ENCODE measurements at regions not wholly inside any gene's neighbourhood (a gene's known extent, or its start where the extent isn't known, plus 50 kb on each side); places are given as distances from the start of the nearest gene placed in this dataset.

DNA sequence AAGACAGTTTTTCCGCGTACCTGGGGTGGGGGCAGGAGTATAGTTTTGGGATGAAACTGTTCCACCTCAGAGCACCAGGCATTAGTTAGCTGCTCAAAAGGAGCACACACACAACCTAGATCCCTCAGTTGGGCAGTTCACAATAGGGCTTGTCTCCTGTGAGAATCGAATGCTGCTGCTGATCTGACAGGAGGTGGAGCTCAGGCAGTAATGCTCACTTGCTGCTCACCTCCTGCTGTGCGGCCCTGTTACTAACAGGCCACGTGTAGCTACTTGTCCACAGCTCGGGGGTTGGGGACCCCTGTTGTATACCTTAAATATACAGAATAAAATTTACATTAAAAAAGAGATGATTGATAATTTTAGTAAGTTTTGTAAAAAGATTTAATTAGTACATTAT is 191.5 kb downstream of the SLC7A11 start:
- H3K9ac ChIP-seq (ENCODE audit: low read length) = no peak overlapping the region
- H3K27me3 ChIP-seq (ENCODE audit: insufficient read depth, low read depth, low read length) = no peaks in the 10 kb centered on the region
- no peak overlapping the region for H2AFZ ChIP-seq (ENCODE audit: low read depth, low read length)
- H3K36me3 ChIP-seq (ENCODE audit: insufficient read depth, low read length) = no peaks in the 10 kb centered on the region
- no peaks in the 10 kb centered on the region for H3K9me3 ChIP-seq (ENCODE audit: low read length)
- no peaks in the 10 kb centered on the region for H4K20me1 ChIP-seq (ENCODE audit: insufficient read depth)
- no peak overlapping the region for H3K4me3 ChIP-seq (ENCODE audit: low read length)
- no peaks in the 10 kb centered on the region for H3K79me2 ChIP-seq (replicated peaks; ENCODE audit: insufficient read depth, low read length)
- TF ChIP-seq TAF1 (IDR thresholded peaks at IDR 0.05; ENCODE audit: low read depth) = no peak
- no peaks in the 10 kb centered on the region for H3F3A ChIP-seq (ENCODE audit: insufficient read depth, low read length, poor library complexity, severe bottlenecking)
- H3K4me2 ChIP-seq (ENCODE audit: low read length) = no peak overlapping the region
- no peak overlapping the region for H3K27ac ChIP-seq (ENCODE audit: low read length)
- H3K9me2 ChIP-seq (ENCODE audit: insufficient read depth, low read length) = no peaks in the 10 kb centered on the region

DNA sequence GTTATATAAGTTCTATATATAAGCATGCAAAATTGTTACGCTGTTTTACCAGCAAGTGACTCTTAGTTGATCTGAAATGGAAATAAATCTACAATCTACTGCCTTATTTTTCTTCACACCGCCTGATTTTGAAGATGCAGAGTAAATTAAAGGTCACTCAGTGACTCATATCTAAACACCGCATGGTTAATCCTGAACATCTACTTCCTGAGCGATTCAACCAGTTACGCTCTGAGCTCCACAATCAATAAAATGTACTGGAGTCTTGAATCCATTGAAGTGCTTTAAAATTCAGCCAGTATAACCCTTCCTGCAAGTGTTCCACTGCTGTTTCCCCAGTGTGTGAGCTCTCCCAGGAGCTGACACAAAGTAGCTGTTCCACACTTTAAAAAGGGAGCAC is 192.8 kb downstream of the SLC7A11 start:
- TF ChIP-seq MXI1 (conservative IDR thresholded peaks at IDR 0.05; ENCODE audit: poor library complexity, severe bottlenecking) (no peak), RAD21 (conservative IDR thresholded peaks at IDR 0.05) (no peak), POLR2AphosphoS5 (IDR thresholded peaks at IDR 0.05) (no peak), TAF1 (IDR thresholded peaks at IDR 0.05; ENCODE audit: low read depth) (no peak), SMC3 (conservative IDR thresholded peaks at IDR 0.05; ENCODE audit: poor library complexity) (no peak), EP300 (conservative IDR thresholded peaks at IDR 0.05; ENCODE audit: poor library complexity, severe bottlenecking) (no peak), EZH2 (IDR thresholded peaks at IDR 0.05; ENCODE audit: borderline replicate concordance, insufficient read depth, low read length, poor library complexity, severe bottlenecking) (no peak)
- TF ChIP-seq, protein P1, sequence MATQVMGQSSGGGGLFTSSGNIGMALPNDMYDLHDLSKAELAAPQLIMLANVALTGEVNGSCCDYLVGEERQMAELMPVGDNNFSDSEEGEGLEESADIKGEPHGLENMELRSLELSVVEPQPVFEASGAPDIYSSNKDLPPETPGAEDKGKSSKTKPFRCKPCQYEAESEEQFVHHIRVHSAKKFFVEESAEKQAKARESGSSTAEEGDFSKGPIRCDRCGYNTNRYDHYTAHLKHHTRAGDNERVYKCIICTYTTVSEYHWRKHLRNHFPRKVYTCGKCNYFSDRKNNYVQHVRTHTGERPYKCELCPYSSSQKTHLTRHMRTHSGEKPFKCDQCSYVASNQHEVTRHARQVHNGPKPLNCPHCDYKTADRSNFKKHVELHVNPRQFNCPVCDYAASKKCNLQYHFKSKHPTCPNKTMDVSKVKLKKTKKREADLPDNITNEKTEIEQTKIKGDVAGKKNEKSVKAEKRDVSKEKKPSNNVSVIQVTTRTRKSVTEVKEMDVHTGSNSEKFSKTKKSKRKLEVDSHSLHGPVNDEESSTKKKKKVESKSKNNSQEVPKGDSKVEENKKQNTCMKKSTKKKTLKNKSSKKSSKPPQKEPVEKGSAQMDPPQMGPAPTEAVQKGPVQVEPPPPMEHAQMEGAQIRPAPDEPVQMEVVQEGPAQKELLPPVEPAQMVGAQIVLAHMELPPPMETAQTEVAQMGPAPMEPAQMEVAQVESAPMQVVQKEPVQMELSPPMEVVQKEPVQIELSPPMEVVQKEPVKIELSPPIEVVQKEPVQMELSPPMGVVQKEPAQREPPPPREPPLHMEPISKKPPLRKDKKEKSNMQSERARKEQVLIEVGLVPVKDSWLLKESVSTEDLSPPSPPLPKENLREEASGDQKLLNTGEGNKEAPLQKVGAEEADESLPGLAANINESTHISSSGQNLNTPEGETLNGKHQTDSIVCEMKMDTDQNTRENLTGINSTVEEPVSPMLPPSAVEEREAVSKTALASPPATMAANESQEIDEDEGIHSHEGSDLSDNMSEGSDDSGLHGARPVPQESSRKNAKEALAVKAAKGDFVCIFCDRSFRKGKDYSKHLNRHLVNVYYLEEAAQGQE (IDR thresholded peaks at IDR 0.05; ENCODE audit: borderline replicate concordance) = no peak
- TF ChIP-seq, protein P2, sequence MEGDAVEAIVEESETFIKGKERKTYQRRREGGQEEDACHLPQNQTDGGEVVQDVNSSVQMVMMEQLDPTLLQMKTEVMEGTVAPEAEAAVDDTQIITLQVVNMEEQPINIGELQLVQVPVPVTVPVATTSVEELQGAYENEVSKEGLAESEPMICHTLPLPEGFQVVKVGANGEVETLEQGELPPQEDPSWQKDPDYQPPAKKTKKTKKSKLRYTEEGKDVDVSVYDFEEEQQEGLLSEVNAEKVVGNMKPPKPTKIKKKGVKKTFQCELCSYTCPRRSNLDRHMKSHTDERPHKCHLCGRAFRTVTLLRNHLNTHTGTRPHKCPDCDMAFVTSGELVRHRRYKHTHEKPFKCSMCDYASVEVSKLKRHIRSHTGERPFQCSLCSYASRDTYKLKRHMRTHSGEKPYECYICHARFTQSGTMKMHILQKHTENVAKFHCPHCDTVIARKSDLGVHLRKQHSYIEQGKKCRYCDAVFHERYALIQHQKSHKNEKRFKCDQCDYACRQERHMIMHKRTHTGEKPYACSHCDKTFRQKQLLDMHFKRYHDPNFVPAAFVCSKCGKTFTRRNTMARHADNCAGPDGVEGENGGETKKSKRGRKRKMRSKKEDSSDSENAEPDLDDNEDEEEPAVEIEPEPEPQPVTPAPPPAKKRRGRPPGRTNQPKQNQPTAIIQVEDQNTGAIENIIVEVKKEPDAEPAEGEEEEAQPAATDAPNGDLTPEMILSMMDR (IDR thresholded peaks at IDR 0.05; ENCODE audit: poor library complexity, severe bottlenecking) = no peak
- H2AFZ ChIP-seq (ENCODE audit: low read depth, low read length) = no peak overlapping the region

DNA sequence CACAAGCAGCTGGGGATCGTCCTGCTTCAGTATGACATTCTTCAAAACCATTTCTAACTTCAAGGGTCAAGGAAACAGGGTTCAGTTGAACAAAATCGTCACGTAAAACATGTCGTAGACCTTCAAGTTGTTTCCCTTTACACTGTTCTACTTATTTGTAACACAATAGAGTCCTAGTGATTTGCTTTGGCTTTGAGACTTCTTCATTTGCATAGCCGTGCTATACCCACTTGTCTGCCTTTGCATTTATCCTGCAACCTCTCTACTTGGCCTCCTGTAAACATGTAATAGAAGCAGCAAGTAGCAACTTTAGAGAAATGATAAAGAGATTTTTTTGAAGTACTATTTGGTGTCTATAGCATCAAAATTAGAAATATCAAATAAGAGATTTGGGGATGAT is 194.9 kb downstream of the SLC7A11 start:
- Histone ChIP-seq H4K20me1 (ENCODE audit: insufficient read depth) (no peaks in the 10 kb centered on the region), H3K4me3 (ENCODE audit: low read length) (no peak overlapping the region), H3K36me3 (ENCODE audit: insufficient read depth, low read length) (no peaks in the 10 kb centered on the region), H3K9me3 (ENCODE audit: low read length) (no peaks in the 10 kb centered on the region), H3K4me2 (ENCODE audit: low read length) (no peak overlapping the region), H3K79me2 (replicated peaks; ENCODE audit: insufficient read depth, low read length) (no peaks in the 10 kb centered on the region), H3K9ac (ENCODE audit: low read length) (no peak overlapping the region), H3F3A (ENCODE audit: insufficient read depth, low read length, poor library complexity, severe bottlenecking) (no peaks in the 10 kb centered on the region), H3K27me3 (ENCODE audit: insufficient read depth, low read depth, low read length) (no peaks in the 10 kb centered on the region), H3K27ac (ENCODE audit: low read length) (no peak overlapping the region), H2AFZ (ENCODE audit: low read depth, low read length) (no peak overlapping the region), H3K9me2 (ENCODE audit: insufficient read depth, low read length) (no peaks in the 10 kb centered on the region)
- TF ChIP-seq, protein P2 (IDR thresholded peaks at IDR 0.05; ENCODE audit: poor library complexity, severe bottlenecking) = no peak
- TF ChIP-seq SMC3 (conservative IDR thresholded peaks at IDR 0.05; ENCODE audit: poor library complexity) (no peak), RAD21 (conservative IDR thresholded peaks at IDR 0.05) (no peak), MXI1 (conservative IDR thresholded peaks at IDR 0.05; ENCODE audit: poor library complexity, severe bottlenecking) (no peak), TAF1 (IDR thresholded peaks at IDR 0.05; ENCODE audit: low read depth) (no peak), EP300 (conservative IDR thresholded peaks at IDR 0.05; ENCODE audit: poor library complexity, severe bottlenecking) (no peak), EZH2 (IDR thresholded peaks at IDR 0.05; ENCODE audit: borderline replicate concordance, insufficient read depth, low read length, poor library complexity, severe bottlenecking) (no peak), POLR2AphosphoS5 (IDR thresholded peaks at IDR 0.05) (no peak)
- TF ChIP-seq, protein P1 (IDR thresholded peaks at IDR 0.05; ENCODE audit: borderline replicate concordance) = no peak

More for the DNA sequence above, 192.8 kb downstream of the SLC7A11 start:
- Histone ChIP-seq H3K79me2 (replicated peaks; ENCODE audit: insufficient read depth, low read length) (no peaks in the 10 kb centered on the region), H3K9me2 (ENCODE audit: insufficient read depth, low read length) (no peaks in the 10 kb centered on the region), H3K4me3 (ENCODE audit: low read length) (no peak overlapping the region), H3K36me3 (ENCODE audit: insufficient read depth, low read length) (no peaks in the 10 kb centered on the region), H3K27ac (ENCODE audit: low read length) (no peak overlapping the region), H3F3A (ENCODE audit: insufficient read depth, low read length, poor library complexity, severe bottlenecking) (no peaks in the 10 kb centered on the region), H4K20me1 (ENCODE audit: insufficient read depth) (no peaks in the 10 kb centered on the region), H3K4me2 (ENCODE audit: low read length) (no peak overlapping the region), H3K9me3 (ENCODE audit: low read length) (no peaks in the 10 kb centered on the region), H3K9ac (ENCODE audit: low read length) (no peak overlapping the region), H3K27me3 (ENCODE audit: insufficient read depth, low read depth, low read length) (no peaks in the 10 kb centered on the region)
